ENCODE measurements at regions not wholly inside any gene's neighbourhood (a gene's known extent, or its start where the extent isn't known, plus 50 kb on each side); places are given as distances from the start of the nearest gene placed in this dataset.

DNA sequence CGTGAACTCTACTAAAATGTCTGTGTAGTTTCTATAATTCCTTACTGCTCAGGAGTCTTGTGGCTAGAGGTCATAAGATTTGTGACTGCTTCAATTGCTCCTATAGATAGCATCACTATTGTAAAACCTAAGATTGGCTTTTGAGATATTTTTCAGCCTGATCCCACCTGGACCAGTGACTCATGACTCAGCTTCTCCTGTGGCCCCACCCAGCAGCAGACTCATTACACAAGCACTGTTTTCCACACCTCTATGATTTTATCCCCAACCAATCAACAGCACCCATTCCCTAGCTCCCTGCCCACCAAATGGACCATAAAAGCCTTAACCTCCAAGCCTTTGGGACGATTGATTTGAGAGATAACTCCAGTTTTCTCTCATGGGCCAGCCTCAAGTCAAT lies 1157.0 kb upstream of the INTU start:
- intact Hi-C loops (cut with micrococcal nuclease; ENCODE audit: unreplicated experiment) = no loop called here
- no peaks in the 10 kb centered on the region for H3K27me3 ChIP-seq (ENCODE audit: control insufficient read depth in 1 of 2, insufficient read depth in 2 of 2, low read length in 2 of 2)
- POLR2A ChIA-PET = no interaction called here
- no peak for DNase-seq (ENCODE audit: low spot score)
- CTCF ChIA-PET (ENCODE audit: low intra/inter-chr PET ratio, low total read pairs) = no interaction called here
- no peak for ATAC-seq
- no peaks in the 10 kb centered on the region for H3K79me2 ChIP-seq (ENCODE audit: insufficient read depth, low read length)
- H3K27ac ChIP-seq (ENCODE audit: extremely low read length, insufficient read depth, low read length) = no peak overlapping the region
- H4K20me1 ChIP-seq (ENCODE audit: insufficient read depth, low read length) = no peaks in the 10 kb centered on the region
- no peak overlapping the region for H3K9ac ChIP-seq (ENCODE audit: insufficient read depth, low read depth, low read length)
- no peak overlapping the region for H3K4me2 ChIP-seq (ENCODE audit: low read depth, low read length)
- H3K36me3 ChIP-seq (replicated peaks in 1 of 2; ENCODE audit: control insufficient read depth in 1 of 2, insufficient read depth in 2 of 2, low read length in 2 of 2) = no peaks in the 10 kb centered on the region
- no peaks in the 10 kb centered on the region for H3K9me3 ChIP-seq (ENCODE audit: low read length)
- FAIRE-seq = no peak
- H3K4me1 ChIP-seq (ENCODE audit: insufficient read depth, low read length) = no peaks in the 10 kb centered on the region
- 0% methylated on average over 2 of the region's 2 CpGs for whole genome bisulfite sequencing (ENCODE audit: low lambda C conversion rate)
- BruUV-seq (replicated peaks) = no TSS peak
- no peak overlapping the region for H3K4me3 ChIP-seq (replicated peaks in 1 of 3; ENCODE audit: insufficient read depth in 1 of 3, low read depth in 2 of 3, low read length in 3 of 3)
- in situ Hi-C loops (cut with HindIII; ENCODE audit: extremely low pct_ligation_motif_present, low pct_unique_long_range_greater_than_20kb) = no loop called here
- no peak overlapping the region for H2AFZ ChIP-seq (ENCODE audit: low read length)
- TF ChIP-seq NFE2L2 (IDR thresholded peaks at IDR 0.05; ENCODE audit: low read length) (no peak), GATA4 (IDR thresholded peaks at IDR 0.05; ENCODE audit: borderline replicate concordance, low read depth) (no peak), SATB2 (CRISPR knock-in tag; IDR thresholded peaks at IDR 0.05) (no peak), CBX2 (IDR thresholded peaks at IDR 0.05; ENCODE audit: low read depth, low read length) (no peak), CBX2 (CRISPR knock-in tag; IDR thresholded peaks at IDR 0.05; ENCODE audit: low read depth) (no peak), ZNF24 (IDR thresholded peaks at IDR 0.05) (no peak), REXO4 (CRISPR knock-in tag; IDR thresholded peaks at IDR 0.05; ENCODE audit: borderline replicate concordance) (no peak), ZNF616 (CRISPR knock-in tag; IDR thresholded peaks at IDR 0.05; ENCODE audit: low read depth) (no peak), ZNF207 (IDR thresholded peaks at IDR 0.05; ENCODE audit: borderline replicate concordance) (no peak), NFKBIZ (CRISPR knock-in tag; IDR thresholded peaks at IDR 0.05) (no peak), BCL6 (CRISPR knock-in tag; IDR thresholded peaks at IDR 0.05) (no peak), ZNF343 (CRISPR knock-in tag; IDR thresholded peaks at IDR 0.05) (no peak), ZNF746 (CRISPR knock-in tag; IDR thresholded peaks at IDR 0.05) (no peak), SIN3A (IDR thresholded peaks at IDR 0.05; ENCODE audit: borderline replicate concordance, low read depth, low read length) (no peak), ZFP82 (CRISPR knock-in tag; IDR thresholded peaks at IDR 0.05; ENCODE audit: borderline replicate concordance) (no peak), ZEB1 (IDR thresholded peaks at IDR 0.05; ENCODE audit: insufficient replicate concordance, low read depth) (no peak)
- TF ChIP-seq, protein P1, sequence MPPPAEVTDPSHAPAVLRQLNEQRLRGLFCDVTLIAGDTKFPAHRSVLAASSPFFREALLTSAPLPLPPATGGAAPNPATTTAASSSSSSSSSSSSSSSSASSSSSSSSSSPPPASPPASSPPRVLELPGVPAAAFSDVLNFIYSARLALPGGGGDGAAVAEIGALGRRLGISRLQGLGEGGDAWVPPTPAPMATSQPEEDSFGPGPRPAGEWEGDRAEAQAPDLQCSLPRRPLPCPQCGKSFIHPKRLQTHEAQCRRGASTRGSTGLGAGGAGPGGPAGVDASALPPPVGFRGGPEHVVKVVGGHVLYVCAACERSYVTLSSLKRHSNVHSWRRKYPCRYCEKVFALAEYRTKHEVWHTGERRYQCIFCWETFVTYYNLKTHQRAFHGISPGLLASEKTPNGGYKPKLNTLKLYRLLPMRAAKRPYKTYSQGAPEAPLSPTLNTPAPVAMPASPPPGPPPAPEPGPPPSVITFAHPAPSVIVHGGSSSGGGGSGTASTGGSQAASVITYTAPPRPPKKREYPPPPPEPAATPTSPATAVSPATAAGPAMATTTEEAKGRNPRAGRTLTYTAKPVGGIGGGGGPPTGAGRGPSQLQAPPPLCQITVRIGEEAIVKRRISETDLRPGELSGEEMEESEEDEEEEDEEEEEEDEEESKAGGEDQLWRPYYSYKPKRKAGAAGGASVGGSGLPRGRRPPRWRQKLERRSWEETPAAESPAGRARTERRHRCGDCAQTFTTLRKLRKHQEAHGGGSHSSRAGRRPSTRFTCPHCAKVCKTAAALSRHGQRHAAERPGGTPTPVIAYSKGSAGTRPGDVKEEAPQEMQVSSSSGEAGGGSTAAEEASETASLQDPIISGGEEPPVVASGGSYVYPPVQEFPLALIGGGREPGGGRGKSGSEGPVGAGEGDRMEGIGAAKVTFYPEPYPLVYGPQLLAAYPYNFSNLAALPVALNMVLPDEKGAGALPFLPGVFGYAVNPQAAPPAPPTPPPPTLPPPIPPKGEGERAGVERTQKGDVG (CRISPR knock-in tag; IDR thresholded peaks at IDR 0.05; ENCODE audit: borderline replicate concordance) = no peak
- TF ChIP-seq, protein P2, sequence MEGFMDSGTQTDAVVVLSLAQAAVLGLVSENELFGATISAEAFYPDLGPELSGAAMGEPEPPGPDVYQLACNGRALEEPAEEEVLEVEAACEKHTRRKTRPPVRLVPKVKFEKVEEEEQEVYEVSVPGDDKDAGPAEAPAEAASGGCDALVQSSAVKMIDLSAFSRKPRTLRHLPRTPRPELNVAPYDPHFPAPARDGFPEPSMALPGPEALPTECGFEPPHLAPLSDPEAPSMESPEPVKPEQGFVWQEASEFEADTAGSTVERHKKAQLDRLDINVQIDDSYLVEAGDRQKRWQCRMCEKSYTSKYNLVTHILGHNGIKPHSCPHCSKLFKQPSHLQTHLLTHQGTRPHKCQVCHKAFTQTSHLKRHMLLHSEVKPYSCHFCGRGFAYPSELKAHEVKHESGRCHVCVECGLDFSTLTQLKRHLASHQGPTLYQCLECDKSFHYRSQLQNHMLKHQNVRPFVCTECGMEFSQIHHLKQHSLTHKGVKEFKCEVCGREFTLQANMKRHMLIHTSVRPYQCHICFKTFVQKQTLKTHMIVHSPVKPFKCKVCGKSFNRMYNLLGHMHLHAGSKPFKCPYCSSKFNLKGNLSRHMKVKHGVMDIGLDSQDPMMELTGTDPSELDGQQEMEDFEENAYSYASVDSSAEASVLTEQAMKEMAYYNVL (CRISPR knock-in tag; IDR thresholded peaks at IDR 0.05; ENCODE audit: borderline replicate concordance) = no peak
- TF ChIP-seq, protein P3, sequence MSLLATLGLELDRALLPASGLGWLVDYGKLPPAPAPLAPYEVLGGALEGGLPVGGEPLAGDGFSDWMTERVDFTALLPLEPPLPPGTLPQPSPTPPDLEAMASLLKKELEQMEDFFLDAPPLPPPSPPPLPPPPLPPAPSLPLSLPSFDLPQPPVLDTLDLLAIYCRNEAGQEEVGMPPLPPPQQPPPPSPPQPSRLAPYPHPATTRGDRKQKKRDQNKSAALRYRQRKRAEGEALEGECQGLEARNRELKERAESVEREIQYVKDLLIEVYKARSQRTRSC (CRISPR knock-in tag; IDR thresholded peaks at IDR 0.05; ENCODE audit: low read depth) = no peak
